H9 (cell line): ENCODE measurements at regions not wholly inside any gene's neighbourhood (a gene's known extent, or its start where the extent isn't known, plus 50 kb on each side); places are given as distances from the start of the nearest gene placed in this dataset.

ENCODE experiments used
- DNase-seq: peaks from one replicate; pipeline ENCODE4 v3.0.0-alpha.2; 2017
- H2AFZ ChIP-seq: one replicate; pipeline ENCODE4 v1.6.1; 2013; ENCODE audit warnings: mild to moderate bottlenecking, low read length, control low read depth, moderate library complexity
- H2AK5ac ChIP-seq: 2 replicates; pipeline ENCODE4 v1.6.1; 2013; ENCODE audit warnings: low read length, control low read depth, mixed read lengths; ENCODE audit not compliant: insufficient read length
- H2BK120ac ChIP-seq: one replicate; pipeline ENCODE4 v1.6.1; 2013; ENCODE audit warnings: low read depth, mild to moderate bottlenecking, low read length, control low read depth, inconsistent platforms; ENCODE audit not compliant: poor library complexity, severe bottlenecking
- H2BK12ac ChIP-seq: 2 replicates; pipeline ENCODE4 v1.6.1; 2013; ENCODE audit warnings: low read length, control low read depth, mixed read lengths, low read depth; ENCODE audit not compliant: insufficient read length
- H2BK15ac ChIP-seq: 2 replicates; pipeline ENCODE4 v1.6.1; 2013; ENCODE audit warnings: low read depth, low read length, control low read depth
- H2BK20ac ChIP-seq: one replicate; pipeline ENCODE4 v1.6.1; 2013; ENCODE audit warnings: low read depth, mild to moderate bottlenecking, low read length, control low read depth, inconsistent platforms; ENCODE audit not compliant: poor library complexity, severe bottlenecking
- H2BK5ac ChIP-seq: 2 replicates; pipeline ENCODE4 v1.6.1; 2013; ENCODE audit warnings: low read length, control low read depth, mixed read lengths; ENCODE audit not compliant: insufficient read length
- H3K14ac ChIP-seq: 2 replicates; pipeline ENCODE4 v1.6.1; 2013; ENCODE audit warnings: low read length, control low read depth; ENCODE audit not compliant: insufficient read depth
- H3K18ac ChIP-seq: 2 replicates; pipeline ENCODE4 v1.6.1; 2013; ENCODE audit warnings: low read depth, mild to moderate bottlenecking, mixed read lengths, low read length, control low read depth; ENCODE audit not compliant: insufficient read length
- H3K23ac ChIP-seq: 2 replicates; pipeline ENCODE4 v1.6.1; 2013; ENCODE audit warnings: low read length, control low read depth, mixed read lengths, low read depth; ENCODE audit not compliant: insufficient read length
- H3K23me2 ChIP-seq: 2 replicates; pipeline ENCODE4 v1.6.1; 2013; ENCODE audit warnings: low read depth, mild to moderate bottlenecking, mixed read lengths, low read length, control low read depth; ENCODE audit not compliant: insufficient read length, poor library complexity, severe bottlenecking
- H3K27ac ChIP-seq: 2 replicates; pipeline ENCODE4 v1.5.1; 2013; ENCODE audit warnings: low read length, control low read depth, mixed read lengths, low read depth; ENCODE audit not compliant: insufficient read length
- H3K27me3 ChIP-seq: 2 replicates; pipeline ENCODE4 v1.6.1; 2013; ENCODE audit warnings: low read length, control low read depth, inconsistent platforms; ENCODE audit not compliant: insufficient read depth
- H3K4ac ChIP-seq: 2 replicates; pipeline ENCODE4 v1.6.1; 2013; ENCODE audit warnings: low read depth, mild to moderate bottlenecking, control low read depth, inconsistent platforms, low read length, moderate library complexity
- H3K4me1 ChIP-seq: 2 replicates; pipeline ENCODE4 v1.6.1; 2013; ENCODE audit warnings: low read length, control low read depth, inconsistent platforms; ENCODE audit not compliant: insufficient read depth
- H3K4me2 ChIP-seq: 2 replicates; pipeline ENCODE4 v1.6.1; 2013; ENCODE audit warnings: low read length, control low read depth, mixed read lengths; ENCODE audit not compliant: insufficient read length, insufficient read depth
- H3K56ac ChIP-seq: 2 replicates; pipeline ENCODE4 v1.6.1; 2013; ENCODE audit warnings: low read depth, mild to moderate bottlenecking, mixed read lengths, low read length, control low read depth; ENCODE audit not compliant: insufficient read length
- H3K79me1 ChIP-seq: 2 replicates; pipeline ENCODE4 v1.6.1; 2013; ENCODE audit warnings: low read depth, mild to moderate bottlenecking, moderate library complexity, low read length, control low read depth, inconsistent platforms; ENCODE audit not compliant: insufficient read depth, poor library complexity, severe bottlenecking
- H3K79me2 ChIP-seq: 2 replicates; pipeline ENCODE4 v1.6.1; 2013; ENCODE audit warnings: low read length, control low read depth, inconsistent platforms; ENCODE audit not compliant: insufficient read depth
- H3K9ac ChIP-seq: 2 replicates; pipeline ENCODE4 v1.6.1; 2013; ENCODE audit warnings: low read length, control low read depth, mixed read lengths; ENCODE audit not compliant: insufficient read length; ENCODE audit errors: extremely low read depth
- H3K9me3 ChIP-seq: one replicate; pipeline ENCODE4 v1.6.1; 2013; ENCODE audit warnings: low read depth, low read length, inconsistent platforms; ENCODE audit not compliant: control insufficient read depth
- H3T11ph ChIP-seq: one replicate; pipeline ENCODE4 v1.6.1; 2013; ENCODE audit warnings: mild to moderate bottlenecking, low read length, control low read depth, inconsistent platforms
- H4K20me1 ChIP-seq: one replicate; pipeline ENCODE4 v1.6.1; 2013; ENCODE audit not compliant: control insufficient read depth, insufficient read length, insufficient read depth
- H4K5ac ChIP-seq: 2 replicates; pipeline ENCODE4 v1.6.1; 2013; ENCODE audit warnings: low read depth, mild to moderate bottlenecking, mixed read lengths, low read length, control low read depth; ENCODE audit not compliant: insufficient read length
- H4K8ac ChIP-seq: replicated peaks from 2 replicates; pipeline ENCODE4 v1.6.1; 2013; ENCODE audit warnings: low read length, control low read depth, mixed read lengths, low read depth; ENCODE audit not compliant: insufficient read length
- H4K91ac ChIP-seq: 2 replicates; pipeline ENCODE4 v1.6.1; 2013; ENCODE audit warnings: low read depth, mild to moderate bottlenecking, moderate library complexity, mixed read lengths, low read length, control low read depth; ENCODE audit not compliant: insufficient read length
- H3K27ac Mint-ChIP-seq, 3 experiments: 2 replicates in 2 of 3; 3 replicates in 1 of 3; pipeline ENCODE4 v1.8.0; 2020 to 2021; ENCODE audit warnings: mixed read lengths in 3 of 3, mild to moderate bottlenecking in 1 of 3, moderate library complexity in 1 of 3
- H3K27me3 Mint-ChIP-seq: 2 replicates; pipeline ENCODE4 v1.8.0; 2021; ENCODE audit warnings: low read depth, mild to moderate bottlenecking, moderate library complexity, mixed read lengths
- H3K36me3 Mint-ChIP-seq, 3 experiments: 2 replicates in 2 of 3; 3 replicates in 1 of 3; pipeline ENCODE4 v1.8.0; 2020 to 2021; ENCODE audit warnings: low read depth in 3 of 3, mixed read lengths in 3 of 3; ENCODE audit not compliant: insufficient read depth in 1 of 3
- H3K4me1 Mint-ChIP-seq, 2 experiments: 2 replicates each; pipeline ENCODE4 v1.8.0; 2020; ENCODE audit warnings: mixed read lengths in 2 of 2
- H3K4me3 Mint-ChIP-seq, 2 experiments: 2 replicates in 1 of 2; 3 replicates in 1 of 2; pipeline ENCODE4 v1.8.0; 2020 to 2021; ENCODE audit warnings: mild to moderate bottlenecking in 2 of 2, mixed read lengths in 2 of 2, moderate library complexity in 1 of 2
- H3K9me3 Mint-ChIP-seq, 2 experiments: 2 replicates in 1 of 2; 3 replicates in 1 of 2; pipeline ENCODE4 v1.8.0; 2020; ENCODE audit warnings: mild to moderate bottlenecking in 2 of 2, mixed read lengths in 2 of 2, moderate library complexity in 1 of 2
- WGBS: extraction: QIAGEN DNeasy Blood & Tissue Kit; methylation state at CpG from one replicate; pipeline ENCODE4 v1.1.7; 2013; ENCODE audit warnings: missing lambda C conversion rate, low lambda C conversion rate, mixed read lengths; ENCODE audit not compliant: insufficient read length; ENCODE audit errors: extremely low coverage; 5-methylcytosine and 5-hydroxymethylcytosine counted together
- TF ChIP-seq, protein P1 (sequence below): fragments of 200-600 bp; sonication (generic); conservative IDR thresholded peaks from 3 replicates; pipeline ENCODE4 v1.8.0; 2021; ENCODE audit warnings: antibody characterized with exemption, mild to moderate bottlenecking

DNA sequence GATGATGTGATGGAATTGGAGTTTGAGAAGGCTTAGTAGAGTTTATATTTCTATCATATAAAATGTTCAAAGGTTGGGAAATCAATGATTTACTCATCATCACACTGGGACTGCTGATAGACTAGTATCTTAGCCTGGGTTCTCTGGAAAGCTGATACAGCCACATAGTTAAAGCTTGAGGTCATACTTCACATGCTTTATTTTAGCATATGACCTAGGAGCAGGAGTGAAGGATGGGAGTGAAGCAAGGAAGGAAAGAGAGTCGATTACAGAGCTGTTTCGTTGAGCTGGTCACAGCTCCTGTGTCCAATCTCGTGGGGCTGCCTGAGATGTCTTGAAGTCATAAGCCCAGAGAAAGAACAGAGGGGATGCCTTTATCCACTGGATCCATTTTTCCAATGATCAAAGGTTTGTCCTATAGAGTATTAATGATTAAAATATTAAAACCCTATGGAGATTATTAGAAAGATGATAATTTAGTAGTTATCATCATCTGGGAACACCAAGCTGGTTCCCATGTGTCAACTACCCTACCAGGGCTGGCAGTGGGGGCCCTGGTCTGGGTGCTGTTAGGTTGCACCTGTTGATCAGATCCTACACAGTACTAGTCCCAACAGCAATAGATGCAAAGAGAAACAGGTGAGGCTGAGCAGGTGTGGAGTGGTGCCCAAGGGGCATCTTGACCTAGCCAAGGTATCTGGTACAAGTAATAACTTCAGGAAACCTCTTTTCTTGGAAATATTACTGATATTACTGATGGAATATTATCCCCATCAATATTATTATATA is 77.8 kb downstream of the BAMBI start:
- no peak overlapping the region for H3K27ac Mint-ChIP-seq
- H4K91ac ChIP-seq: no peak overlapping the region
- DNase-seq: no peak
- no peaks in the 10 kb centered on the region; the same call in 1 of the 2 replicates for H3K27me3 Mint-ChIP-seq
- H3K27ac ChIP-seq: no peak overlapping the region
- no peak overlapping the region for H2AK5ac ChIP-seq
- H3K23ac ChIP-seq: no peak overlapping the region
- TF ChIP-seq, protein P1, sequence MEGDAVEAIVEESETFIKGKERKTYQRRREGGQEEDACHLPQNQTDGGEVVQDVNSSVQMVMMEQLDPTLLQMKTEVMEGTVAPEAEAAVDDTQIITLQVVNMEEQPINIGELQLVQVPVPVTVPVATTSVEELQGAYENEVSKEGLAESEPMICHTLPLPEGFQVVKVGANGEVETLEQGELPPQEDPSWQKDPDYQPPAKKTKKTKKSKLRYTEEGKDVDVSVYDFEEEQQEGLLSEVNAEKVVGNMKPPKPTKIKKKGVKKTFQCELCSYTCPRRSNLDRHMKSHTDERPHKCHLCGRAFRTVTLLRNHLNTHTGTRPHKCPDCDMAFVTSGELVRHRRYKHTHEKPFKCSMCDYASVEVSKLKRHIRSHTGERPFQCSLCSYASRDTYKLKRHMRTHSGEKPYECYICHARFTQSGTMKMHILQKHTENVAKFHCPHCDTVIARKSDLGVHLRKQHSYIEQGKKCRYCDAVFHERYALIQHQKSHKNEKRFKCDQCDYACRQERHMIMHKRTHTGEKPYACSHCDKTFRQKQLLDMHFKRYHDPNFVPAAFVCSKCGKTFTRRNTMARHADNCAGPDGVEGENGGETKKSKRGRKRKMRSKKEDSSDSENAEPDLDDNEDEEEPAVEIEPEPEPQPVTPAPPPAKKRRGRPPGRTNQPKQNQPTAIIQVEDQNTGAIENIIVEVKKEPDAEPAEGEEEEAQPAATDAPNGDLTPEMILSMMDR: no peak
- H3K9me3 Mint-ChIP-seq: peaks cover 3 to 9% of the 10 kb centered on the region in 2 experiments
- no peak overlapping the region for H3K56ac ChIP-seq
- no peak overlapping the region for H2BK15ac ChIP-seq
- no peak overlapping the region for H2AFZ ChIP-seq
- H3K4ac ChIP-seq: no peak overlapping the region
- H2BK20ac ChIP-seq: no peak overlapping the region
- no peaks in the 10 kb centered on the region for H3K4me1 ChIP-seq
- no peak overlapping the region for H4K8ac ChIP-seq
- H3K79me1 ChIP-seq: no peaks in the 10 kb centered on the region
- H3K4me2 ChIP-seq: no peak overlapping the region
- peaks cover 10% of the 10 kb centered on the region in 2 experiments for H3K4me1 Mint-ChIP-seq
- no peak overlapping the region for H3T11ph ChIP-seq
- H3K14ac ChIP-seq: no peak overlapping the region
- H4K20me1 ChIP-seq: no peaks in the 10 kb centered on the region
- no CpG with 5 or more reads among the region's 3 CpGs for WGBS
- no peak overlapping the region for H2BK5ac ChIP-seq
- H2BK120ac ChIP-seq: no peak overlapping the region
- H3K9ac ChIP-seq: no peak overlapping the region
- no peak overlapping the region for H3K18ac ChIP-seq
- no peak overlapping the region for H4K5ac ChIP-seq
- H3K4me3 Mint-ChIP-seq: no peak overlapping the region
- H3K27me3 ChIP-seq: no peaks in the 10 kb centered on the region
- no peak overlapping the region for H2BK12ac ChIP-seq
- no peaks in the 10 kb centered on the region for H3K23me2 ChIP-seq
- H3K9me3 ChIP-seq: no peaks in the 10 kb centered on the region
- peaks cover 2 to 9% (median 7%) of the 10 kb centered on the region in 3 experiments; a peak in 5 of 7 replicates for H3K36me3 Mint-ChIP-seq
- H3K79me2 ChIP-seq: no peaks in the 10 kb centered on the region
